GM23338 (cell line): ENCODE measurements at regions not wholly inside any gene's neighbourhood (a gene's known extent, or its start where the extent isn't known, plus 50 kb on each side); places are given as distances from the start of the nearest gene placed in this dataset.

Source experiments
- ATAC-seq: fragments of 200-7000 bp; cut with Tn5 transposase; 3 replicates; pipeline ENCODE4 v1.9.1; 2020
- DNase-seq: peaks from one replicate; pipeline ENCODE4 v3.0.0-alpha.2; 2015; ENCODE audit warnings: low spot score
- H2AFZ ChIP-seq: fragments of 200-600 bp; sonication (generic); 2 replicates; pipeline ENCODE4 v1.8.0; 2016; ENCODE audit warnings: antibody characterized with exemption, mild to moderate bottlenecking, moderate library complexity
- H3F3A ChIP-seq: fragments of 200-600 bp; sonication (generic); replicated peaks from 2 replicates; pipeline ENCODE4 v1.8.0; 2017; ENCODE audit warnings: antibody characterized with exemption, mixed run types, low read depth
- H3K27ac ChIP-seq: fragments of 200-600 bp; sonication (generic); 2 replicates; pipeline ENCODE4 v1.6.1; 2016; ENCODE audit warnings: low read depth
- H3K27me3 ChIP-seq: fragments of 200-600 bp; sonication (generic); 2 replicates; pipeline ENCODE4 v1.8.0; 2016; ENCODE audit warnings: mild to moderate bottlenecking, mixed run types, moderate library complexity; ENCODE audit not compliant: insufficient read depth
- H3K36me3 ChIP-seq: fragments of 200-600 bp; sonication (generic); 2 replicates; pipeline ENCODE4 v1.8.0; 2016; ENCODE audit warnings: mild to moderate bottlenecking; ENCODE audit not compliant: insufficient read depth
- H3K4me1 ChIP-seq: fragments of 200-600 bp; sonication (generic); 2 replicates; pipeline ENCODE4 v1.8.0; 2016; ENCODE audit warnings: mild to moderate bottlenecking, moderate library complexity; ENCODE audit not compliant: insufficient read depth
- H3K4me2 ChIP-seq: fragments of 200-600 bp; sonication (generic); 2 replicates; pipeline ENCODE4 v1.7.1; 2017; ENCODE audit warnings: mixed run types
- H3K4me3 ChIP-seq: fragments of 200-600 bp; sonication (generic); 2 replicates; pipeline ENCODE4 v1.6.1; 2016; ENCODE audit warnings: mixed run types
- H3K79me2 ChIP-seq: fragments of 200-600 bp; sonication (generic); replicated peaks from 2 replicates; pipeline ENCODE4 v1.8.0; 2017; ENCODE audit warnings: mild to moderate bottlenecking; ENCODE audit not compliant: insufficient read depth
- H3K9me2 ChIP-seq: fragments of 200-600 bp; sonication (generic); 2 replicates; pipeline ENCODE4 v1.8.0; 2017; ENCODE audit not compliant: insufficient read depth
- H4K20me1 ChIP-seq: fragments of 200-600 bp; sonication (generic); replicated peaks from 2 replicates; pipeline ENCODE4 v1.8.0; 2017; ENCODE audit warnings: mild to moderate bottlenecking; ENCODE audit not compliant: insufficient read depth
- H3K27ac Mint-ChIP-seq: 2 replicates; pipeline ENCODE4 v1.8.0; 2020; ENCODE audit warnings: inconsistent platforms, mild to moderate bottlenecking, moderate library complexity, mixed read lengths
- H3K27me3 Mint-ChIP-seq: 3 replicates; pipeline ENCODE4 v1.8.0; 2022; ENCODE audit warnings: low read depth, mild to moderate bottlenecking, moderate library complexity, mixed read lengths, inconsistent platforms; ENCODE audit not compliant: insufficient read depth, poor library complexity
- H3K36me3 Mint-ChIP-seq: 3 replicates; pipeline ENCODE4 v1.8.0; 2021; ENCODE audit warnings: low read depth, mild to moderate bottlenecking, inconsistent platforms, moderate library complexity, mixed read lengths
- H3K4me1 Mint-ChIP-seq: 3 replicates; pipeline ENCODE4 v1.8.0; 2020; ENCODE audit warnings: mild to moderate bottlenecking, inconsistent platforms, mixed read lengths
- H3K4me3 Mint-ChIP-seq: 3 replicates; pipeline ENCODE4 v1.8.0; 2021; ENCODE audit warnings: moderate library complexity, mild to moderate bottlenecking, inconsistent platforms, mixed read lengths
- H3K9me3 Mint-ChIP-seq: 3 replicates; pipeline ENCODE4 v1.8.0; 2020; ENCODE audit warnings: moderate library complexity, mild to moderate bottlenecking, inconsistent platforms, mixed read lengths
- CREB1 ChIP-seq: fragments of 250-450 bp; sonication (Bioruptor Pico); IDR thresholded peaks from 2 replicates; pipeline ENCODE4 v1.5.0; 2020; ENCODE audit warnings: low read depth, mild to moderate bottlenecking, moderate library complexity
- EZH2 ChIP-seq: fragments of 200-600 bp; sonication (generic); IDR thresholded peaks from one replicate; pipeline ENCODE4 v1.8.0; 2017; ENCODE audit warnings: antibody characterized with exemption, mild to moderate bottlenecking, low read depth; ENCODE audit not compliant: unreplicated experiment
- POLR2AphosphoS5 ChIP-seq: IDR thresholded peaks from 2 replicates; pipeline ENCODE4 v1.6.1; 2016; ENCODE audit warnings: antibody characterized with exemption, low read depth
- STAT1 ChIP-seq: IDR thresholded peaks from one replicate; pipeline ENCODE4 v1.6.1; 2016; ENCODE audit warnings: antibody characterized with exemption; ENCODE audit not compliant: unreplicated experiment
- ZNF114 ChIP-seq: fragments of 250-450 bp; sonication (Bioruptor Pico); IDR thresholded peaks from 2 replicates; pipeline ENCODE4 v1.5.0; 2020; ENCODE audit warnings: mild to moderate bottlenecking, moderate library complexity
- ZNF331 ChIP-seq: fragments of 250-450 bp; sonication (Bioruptor Pico); IDR thresholded peaks from 2 replicates; pipeline ENCODE4 v1.5.0; 2020; ENCODE audit warnings: low read depth, mild to moderate bottlenecking, moderate library complexity
- TF ChIP-seq, protein P1 (sequence below): IDR thresholded peaks from 2 replicates; pipeline ENCODE4 v1.6.1; 2016; ENCODE audit warnings: antibody characterized with exemption
- TF ChIP-seq, protein P2 (sequence below): fragments of 250-450 bp; sonication (Bioruptor Pico); IDR thresholded peaks from 2 replicates; pipeline ENCODE4 v1.5.0; 2020; ENCODE audit warnings: mild to moderate bottlenecking, moderate library complexity

DNA sequence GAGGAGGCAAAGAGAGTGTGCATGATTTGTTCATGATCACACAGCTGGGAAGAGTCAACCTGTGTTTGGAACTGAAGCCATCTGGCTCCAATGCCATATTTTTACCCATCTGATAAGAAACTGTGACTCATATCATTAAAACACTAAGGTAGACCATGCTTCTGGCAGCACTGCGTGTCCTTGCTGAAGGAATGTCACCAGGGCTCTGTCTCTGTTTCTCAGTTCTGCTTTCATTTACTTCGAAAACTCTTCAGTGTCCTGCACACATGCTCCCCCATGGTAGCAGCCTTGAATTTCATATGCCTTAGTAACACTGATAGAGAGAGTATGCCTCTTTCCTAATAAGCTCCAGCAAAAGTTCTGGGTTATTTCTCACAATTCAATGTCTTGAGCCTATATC, 830.4 kb downstream of the DCDC2C start:
- no peaks in the 10 kb centered on the region for H3K36me3 ChIP-seq
- Mint-ChIP-seq H3K4me3 (no peak overlapping the region), H3K9me3 (peaks cover 56% of the 10 kb centered on the region), H3K27me3 (peaks cover 5% of the 10 kb centered on the region), H3K36me3 (no peaks in the 10 kb centered on the region), H3K27ac (no peak overlapping the region), H3K4me1 (peaks cover 14% of the 10 kb centered on the region; the same call in 2 of the 3 replicates)
- DNase-seq (no peak), ATAC-seq (no peak)
- no peak overlapping the region for H3K27ac ChIP-seq
- TF ChIP-seq CREB1 (no peak), EZH2 (no peak), ZNF331 (no peak)
- TF ChIP-seq, protein P1, sequence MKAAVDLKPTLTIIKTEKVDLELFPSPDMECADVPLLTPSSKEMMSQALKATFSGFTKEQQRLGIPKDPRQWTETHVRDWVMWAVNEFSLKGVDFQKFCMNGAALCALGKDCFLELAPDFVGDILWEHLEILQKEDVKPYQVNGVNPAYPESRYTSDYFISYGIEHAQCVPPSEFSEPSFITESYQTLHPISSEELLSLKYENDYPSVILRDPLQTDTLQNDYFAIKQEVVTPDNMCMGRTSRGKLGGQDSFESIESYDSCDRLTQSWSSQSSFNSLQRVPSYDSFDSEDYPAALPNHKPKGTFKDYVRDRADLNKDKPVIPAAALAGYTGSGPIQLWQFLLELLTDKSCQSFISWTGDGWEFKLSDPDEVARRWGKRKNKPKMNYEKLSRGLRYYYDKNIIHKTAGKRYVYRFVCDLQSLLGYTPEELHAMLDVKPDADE, result no peak
- TF ChIP-seq, protein P2, sequence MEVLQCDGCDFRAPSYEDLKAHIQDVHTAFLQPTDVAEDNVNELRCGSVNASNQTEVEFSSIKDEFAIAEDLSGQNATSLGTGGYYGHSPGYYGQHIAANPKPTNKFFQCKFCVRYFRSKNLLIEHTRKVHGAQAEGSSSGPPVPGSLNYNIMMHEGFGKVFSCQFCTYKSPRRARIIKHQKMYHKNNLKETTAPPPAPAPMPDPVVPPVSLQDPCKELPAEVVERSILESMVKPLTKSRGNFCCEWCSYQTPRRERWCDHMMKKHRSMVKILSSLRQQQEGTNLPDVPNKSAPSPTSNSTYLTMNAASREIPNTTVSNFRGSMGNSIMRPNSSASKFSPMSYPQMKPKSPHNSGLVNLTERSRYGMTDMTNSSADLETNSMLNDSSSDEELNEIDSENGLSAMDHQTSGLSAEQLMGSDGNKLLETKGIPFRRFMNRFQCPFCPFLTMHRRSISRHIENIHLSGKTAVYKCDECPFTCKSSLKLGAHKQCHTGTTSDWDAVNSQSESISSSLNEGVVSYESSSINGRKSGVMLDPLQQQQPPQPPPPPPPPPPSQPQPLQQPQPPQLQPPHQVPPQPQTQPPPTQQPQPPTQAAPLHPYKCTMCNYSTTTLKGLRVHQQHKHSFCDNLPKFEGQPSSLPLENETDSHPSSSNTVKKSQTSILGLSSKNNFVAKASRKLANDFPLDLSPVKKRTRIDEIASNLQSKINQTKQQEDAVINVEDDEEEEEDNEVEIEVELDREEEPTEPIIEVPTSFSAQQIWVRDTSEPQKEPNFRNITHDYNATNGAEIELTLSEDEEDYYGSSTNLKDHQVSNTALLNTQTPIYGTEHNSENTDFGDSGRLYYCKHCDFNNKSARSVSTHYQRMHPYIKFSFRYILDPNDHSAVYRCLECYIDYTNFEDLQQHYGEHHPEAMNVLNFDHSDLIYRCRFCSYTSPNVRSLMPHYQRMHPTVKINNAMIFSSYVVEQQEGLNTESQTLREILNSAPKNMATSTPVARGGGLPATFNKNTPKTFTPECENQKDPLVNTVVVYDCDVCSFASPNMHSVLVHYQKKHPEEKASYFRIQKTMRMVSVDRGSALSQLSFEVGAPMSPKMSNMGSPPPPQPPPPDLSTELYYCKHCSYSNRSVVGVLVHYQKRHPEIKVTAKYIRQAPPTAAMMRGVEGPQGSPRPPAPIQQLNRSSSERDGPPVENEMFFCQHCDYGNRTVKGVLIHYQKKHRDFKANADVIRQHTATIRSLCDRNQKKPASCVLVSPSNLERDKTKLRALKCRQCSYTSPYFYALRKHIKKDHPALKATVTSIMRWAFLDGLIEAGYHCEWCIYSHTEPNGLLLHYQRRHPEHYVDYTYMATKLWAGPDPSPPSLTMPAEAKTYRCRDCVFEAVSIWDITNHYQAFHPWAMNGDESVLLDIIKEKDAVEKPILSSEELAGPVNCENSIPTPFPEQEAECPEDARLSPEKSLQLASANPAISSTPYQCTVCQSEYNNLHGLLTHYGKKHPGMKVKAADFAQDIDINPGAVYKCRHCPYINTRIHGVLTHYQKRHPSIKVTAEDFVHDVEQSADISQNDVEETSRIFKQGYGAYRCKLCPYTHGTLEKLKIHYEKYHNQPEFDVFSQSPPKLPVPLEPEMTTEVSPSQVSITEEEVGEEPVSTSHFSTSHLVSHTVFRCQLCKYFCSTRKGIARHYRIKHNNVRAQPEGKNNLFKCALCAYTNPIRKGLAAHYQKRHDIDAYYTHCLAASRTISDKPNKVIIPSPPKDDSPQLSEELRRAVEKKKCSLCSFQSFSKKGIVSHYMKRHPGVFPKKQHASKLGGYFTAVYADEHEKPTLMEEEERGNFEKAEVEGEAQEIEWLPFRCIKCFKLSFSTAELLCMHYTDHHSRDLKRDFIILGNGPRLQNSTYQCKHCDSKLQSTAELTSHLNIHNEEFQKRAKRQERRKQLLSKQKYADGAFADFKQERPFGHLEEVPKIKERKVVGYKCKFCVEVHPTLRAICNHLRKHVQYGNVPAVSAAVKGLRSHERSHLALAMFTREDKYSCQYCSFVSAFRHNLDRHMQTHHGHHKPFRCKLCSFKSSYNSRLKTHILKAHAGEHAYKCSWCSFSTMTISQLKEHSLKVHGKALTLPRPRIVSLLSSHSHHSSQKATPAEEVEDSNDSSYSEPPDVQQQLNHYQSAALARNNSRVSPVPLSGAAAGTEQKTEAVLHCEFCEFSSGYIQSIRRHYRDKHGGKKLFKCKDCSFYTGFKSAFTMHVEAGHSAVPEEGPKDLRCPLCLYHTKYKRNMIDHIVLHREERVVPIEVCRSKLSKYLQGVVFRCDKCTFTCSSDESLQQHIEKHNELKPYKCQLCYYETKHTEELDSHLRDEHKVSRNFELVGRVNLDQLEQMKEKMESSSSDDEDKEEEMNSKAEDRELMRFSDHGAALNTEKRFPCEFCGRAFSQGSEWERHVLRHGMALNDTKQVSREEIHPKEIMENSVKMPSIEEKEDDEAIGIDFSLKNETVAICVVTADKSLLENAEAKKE (CRISPR knock-in tag), result no peak
- H4K20me1 ChIP-seq, result no peaks in the 10 kb centered on the region
- no peaks in the 10 kb centered on the region for H3F3A ChIP-seq
- no peak overlapping the region for H2AFZ ChIP-seq
- H3K4me2 ChIP-seq, result no peak overlapping the region
- H3K27me3 ChIP-seq, result no peaks in the 10 kb centered on the region
- peaks cover 10% of the 10 kb centered on the region; the same call in 1 of the 2 replicates for H3K4me1 ChIP-seq
- H3K4me3 ChIP-seq, result no peak overlapping the region
- H3K79me2 ChIP-seq, result no peaks in the 10 kb centered on the region
- no peaks in the 10 kb centered on the region for H3K9me2 ChIP-seq

- no peaks in the 10 kb centered on the region for H3K36me3 Mint-ChIP-seq
- H3K4me3 ChIP-seq, result no peak overlapping the region
- H3K27me3 ChIP-seq, result no peaks in the 10 kb centered on the region
- peaks cover 9% of the 10 kb centered on the region; the same call in 2 of the 3 replicates for H3K4me1 Mint-ChIP-seq
- peaks cover 3% of the 10 kb centered on the region for H3K27me3 Mint-ChIP-seq
- H4K20me1 ChIP-seq, result no peaks in the 10 kb centered on the region
- H3K27ac Mint-ChIP-seq, result no peak overlapping the region
- peaks cover 10% of the 10 kb centered on the region; the same call in 1 of the 2 replicates for H3K4me1 ChIP-seq
- no peak for DNase-seq
- no peak for TF ChIP-seq ZNF114
- TF ChIP-seq, protein P1, result no peak
- no peak for TF ChIP-seq POLR2AphosphoS5
- TF ChIP-seq CREB1, result no peak
- no peak for TF ChIP-seq STAT1
- H2AFZ ChIP-seq, result no peak overlapping the region
- peaks cover 52% of the 10 kb centered on the region for H3K9me3 Mint-ChIP-seq
- no peak overlapping the region for H3K4me2 ChIP-seq
- H3K9me2 ChIP-seq, result no peaks in the 10 kb centered on the region
- no peak overlapping the region for H3K4me3 Mint-ChIP-seq
- no peaks in the 10 kb centered on the region for H3F3A ChIP-seq
- no peak overlapping the region for H3K27ac ChIP-seq
- no peaks in the 10 kb centered on the region for H3K36me3 ChIP-seq
- no peaks in the 10 kb centered on the region for H3K79me2 ChIP-seq
- no peak for ATAC-seq
Observed at GRCh38 chr2:4539121-4539520, 835.7 kb downstream of the DCDC2C start.
